IMR-90 (cell line): ENCODE measurements at regions not wholly inside any gene's neighbourhood (a gene's known extent, or its start where the extent isn't known, plus 50 kb on each side); places are given as distances from the start of the nearest gene placed in this dataset.

Experiments used
- ATAC-seq: fragments of 200-7000 bp; cut with Tn5 transposase; 2 replicates; pipeline ENCODE4 v1.9.1; 2020; ENCODE audit warnings: low read depth, mild to moderate bottlenecking, moderate library complexity
- BruUV-seq: library from RNA; stranded (reverse); fragments of 400-500 nt; replicated peaks from 2 replicates; lab custom pipeline; 2021; lab: Mats Ljungman, UMichigan
- CTCF ChIA-PET: fragments of 300-600 bp; formaldehyde crosslinking; extraction: SDS; loops from one replicate; lab custom pipeline; 2021; ENCODE audit warnings: antibody characterized with exemption; lab: Yijun Ruan, JAX
- POLR2A ChIA-PET: fragments of 300-600 bp; sonication (Branson Sonifier 250); formaldehyde crosslinking; loops from one replicate; lab custom pipeline; 2022; ENCODE audit warnings: antibody characterized with exemption; ENCODE audit not compliant: unreplicated experiment; lab: Charles Lee
- DNase-seq: peaks from one replicate; pipeline ENCODE4 v3.0.0; 2013
- H2AFZ ChIP-seq: replicated peaks from 2 replicates; pipeline ENCODE3; 2013; ENCODE audit warnings: low read length, mild to moderate bottlenecking; ENCODE audit not compliant: poor library complexity
- H2AK5ac ChIP-seq: 2 replicates; pipeline ENCODE4 v1.6.1; 2013; ENCODE audit warnings: low read depth, low read length, inconsistent platforms
- H2AK9ac ChIP-seq: replicated peaks from 2 replicates; pipeline ENCODE3; 2013; ENCODE audit warnings: mild to moderate bottlenecking, low read depth, low read length, moderate library complexity; ENCODE audit not compliant: poor library complexity
- H2BK120ac ChIP-seq: 2 replicates; pipeline ENCODE4 v1.6.1; 2013; ENCODE audit warnings: low read depth, low read length, inconsistent platforms
- H2BK15ac ChIP-seq: 3 replicates; pipeline ENCODE4 v1.6.1; 2013; ENCODE audit warnings: low read depth, low read length, inconsistent platforms
- H2BK20ac ChIP-seq: 2 replicates; pipeline ENCODE4 v1.6.1; 2013; ENCODE audit warnings: low read depth, mild to moderate bottlenecking, inconsistent platforms, low read length, moderate library complexity
- H2BK5ac ChIP-seq: 2 replicates; pipeline ENCODE4 v1.6.1; 2013; ENCODE audit warnings: mild to moderate bottlenecking, low read depth, low read length, inconsistent platforms; ENCODE audit not compliant: poor library complexity, severe bottlenecking
- H3K14ac ChIP-seq: replicated peaks from 2 replicates; pipeline ENCODE4 v1.6.1; 2013; ENCODE audit warnings: low read depth, low read length, inconsistent platforms
- H3K18ac ChIP-seq: 2 replicates; pipeline ENCODE4 v1.6.1; 2013; ENCODE audit warnings: low read depth, low read length, control low read depth
- H3K23ac ChIP-seq: 2 replicates; pipeline ENCODE4 v1.6.1; 2013; ENCODE audit warnings: low read depth, low read length, inconsistent platforms
- H3K27ac ChIP-seq: 2 replicates; pipeline ENCODE4 v1.5.1; 2013; ENCODE audit warnings: mild to moderate bottlenecking, control low read depth, low read length; ENCODE audit not compliant: insufficient read depth
- H3K27me3 ChIP-seq: 2 replicates; pipeline ENCODE4 v1.6.1; 2013; ENCODE audit warnings: low read length; ENCODE audit not compliant: control insufficient read depth, insufficient read depth
- H3K36me3 ChIP-seq: 2 replicates; pipeline ENCODE4 v1.6.1; 2013; ENCODE audit warnings: low read length, mixed read lengths; ENCODE audit not compliant: control insufficient read depth, insufficient read depth
- H3K4ac ChIP-seq: 2 replicates; pipeline ENCODE4 v1.6.1; 2013; ENCODE audit warnings: low read depth, low read length, inconsistent platforms
- H3K4me1 ChIP-seq: 2 replicates; pipeline ENCODE4 v1.6.1; 2013; ENCODE audit warnings: low read length, mixed read lengths; ENCODE audit not compliant: control insufficient read depth, insufficient read depth
- H3K4me2 ChIP-seq: 2 replicates; pipeline ENCODE4 v1.6.1; 2013; ENCODE audit warnings: low read depth, mild to moderate bottlenecking, control low read depth, low read length, moderate library complexity
- H3K4me3 ChIP-seq: 2 replicates; pipeline ENCODE4 v1.5.1; 2013; ENCODE audit warnings: low read depth, mild to moderate bottlenecking, control low read depth, low read length, moderate library complexity; ENCODE audit not compliant: insufficient read depth
- H3K56ac ChIP-seq: 2 replicates; pipeline ENCODE4 v1.6.1; 2013; ENCODE audit warnings: low read length, inconsistent platforms; ENCODE audit not compliant: insufficient read depth; ENCODE audit errors: extremely low read depth
- H3K79me1 ChIP-seq, 2 experiments: 2 replicates each; pipeline ENCODE4 v1.6.1; 2013; ENCODE audit warnings: low read length in 2 of 2, inconsistent platforms in 1 of 2, low read depth in 1 of 2
- H3K9ac ChIP-seq: 2 replicates; pipeline ENCODE4 v1.6.1; 2013; ENCODE audit warnings: low read depth, low read length, control low read depth
- H3K9me1 ChIP-seq: 2 replicates; pipeline ENCODE4 v1.6.1; 2013; ENCODE audit warnings: low read length, inconsistent platforms; ENCODE audit not compliant: insufficient read depth
- H3K9me3 ChIP-seq: 2 replicates; pipeline ENCODE4 v1.6.1; 2013; ENCODE audit warnings: low read length; ENCODE audit not compliant: control insufficient read depth, insufficient read depth
- H4K20me1 ChIP-seq: 2 replicates; pipeline ENCODE4 v1.6.1; 2013; ENCODE audit warnings: low read length, inconsistent platforms; ENCODE audit not compliant: insufficient read depth
- H4K5ac ChIP-seq: 2 replicates; pipeline ENCODE4 v1.6.1; 2013; ENCODE audit warnings: mild to moderate bottlenecking, low read depth, low read length, control low read depth
- H4K8ac ChIP-seq, 2 experiments: 2 replicates each; pipeline ENCODE4 v1.6.1; 2013; ENCODE audit warnings: low read depth in 2 of 2, low read length in 2 of 2, control low read depth in 1 of 2, inconsistent platforms in 1 of 2
- H4K91ac ChIP-seq: 2 replicates; pipeline ENCODE4 v1.6.1; 2013; ENCODE audit warnings: low read depth, low read length, inconsistent platforms; ENCODE audit not compliant: insufficient read depth
- CHD1 ChIP-seq: IDR thresholded peaks from 2 replicates; pipeline ENCODE4 v1.6.1; 2012; ENCODE audit warnings: low read depth, low read length, improper control_type of control experiment
- WGBS, 2 experiments: methylation state at CpG; one replicate each; pipeline versions ENCODE4 v1.1.5 to v1.1.7; 2013; ENCODE audit warnings: missing lambda C conversion rate in 2 of 2; ENCODE audit not compliant: insufficient read length in 1 of 2; ENCODE audit errors: extremely low coverage in 2 of 2; 5-methylcytosine and 5-hydroxymethylcytosine counted together
- dilution Hi-C: fragments of 300-500 bp; cut with HindIII; formaldehyde crosslinking; loops from one replicate; pipeline ENCODE4 v1.14.3; 2018; ENCODE audit warnings: low sequenced_read_pairs; ENCODE audit not compliant: unreplicated experiment
- in situ Hi-C: fragments of 300-500 bp; cut with MboI; formaldehyde crosslinking; loops from 3 replicates; pipeline ENCODE4 v1.14.3; 2019; ENCODE audit warnings: low sequenced_read_pairs, inconsistent platforms, mixed read lengths
- intact Hi-C: fragments of 100-400 bp; cut with micrococcal nuclease; formaldehyde crosslinking; loops from 2 replicates; pipeline ENCODE4 v1.10.0; 2022

DNA sequence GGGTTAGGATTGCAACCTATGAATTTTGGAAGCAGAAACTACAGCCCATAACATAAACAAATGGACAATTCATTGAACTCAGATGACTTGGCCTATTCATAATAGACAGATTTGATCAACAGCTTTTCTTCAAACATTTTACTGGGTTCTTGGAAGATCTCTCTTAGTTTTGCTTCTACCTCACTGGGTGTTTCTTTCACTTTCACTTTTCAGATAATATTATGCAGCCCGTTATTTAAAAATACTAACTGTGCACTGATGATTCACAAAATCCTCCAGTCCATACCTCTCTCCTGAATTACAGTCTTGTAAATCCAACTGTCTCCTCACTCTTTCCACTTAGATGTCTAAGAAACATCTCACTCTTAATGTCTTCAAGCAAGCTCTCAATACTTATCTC is 183.5 kb upstream of the IRX1 start:
- Histone ChIP-seq H3K4ac (no peak overlapping the region), H3K18ac (no peak overlapping the region), H3K9ac (no peak overlapping the region), H2BK20ac (no peak overlapping the region), H3K56ac (no peak overlapping the region), H2AK5ac (no peak overlapping the region), H3K4me3 (no peak overlapping the region), H4K8ac (no peak overlapping the region), H4K5ac (no peak overlapping the region), H3K9me3 (peaks cover 16% of the 10 kb centered on the region), H2AFZ (no peak overlapping the region), H3K27ac (no peak overlapping the region), H3K79me1 (no peaks in the 10 kb centered on the region), H2AK9ac (no peak overlapping the region), H2BK15ac (no peak overlapping the region), H3K36me3 (no peaks in the 10 kb centered on the region), H3K9me1 (no peaks in the 10 kb centered on the region), H3K27me3 (no peaks in the 10 kb centered on the region), H3K4me2 (no peak overlapping the region), H2BK5ac (no peak overlapping the region), H4K20me1 (no peaks in the 10 kb centered on the region), H2BK120ac (no peak overlapping the region), H3K23ac (no peak overlapping the region), H3K4me1 (no peaks in the 10 kb centered on the region), H4K91ac (no peak overlapping the region), H3K14ac (no peak overlapping the region)
- dilution Hi-C loops (no loop called here), intact Hi-C loops (no loop called here), in situ Hi-C loops (no loop called here)
- ATAC-seq: no peak
- ChIA-PET CTCF (no interaction called here), POLR2A (no interaction called here)
- no peak for TF ChIP-seq CHD1
- no peak for DNase-seq
- WGBS, 2 experiments: 42% methylated on average over 1 of the region's 1 CpG; no CpG with 5 or more reads in 1 of the 2 experiments
- BruUV-seq: no TSS peak
